KMS-11 (cell line): ENCODE measurements at regions not wholly inside any gene's neighbourhood (a gene's known extent, or its start where the extent isn't known, plus 50 kb on each side); places are given as distances from the start of the nearest gene placed in this dataset.

Experiments
- H2AFZ ChIP-seq: fragments of 200-600 bp; sonication (generic); 2 replicates; pipeline ENCODE4 v1.6.1; 2016; ENCODE audit warnings: antibody characterized with exemption, mixed run types, low read depth
- H3K27ac ChIP-seq: fragments of 200-600 bp; sonication (generic); 2 replicates; pipeline ENCODE4 v1.6.1; 2016; ENCODE audit warnings: mild to moderate bottlenecking, mixed run types
- H3K27me3 ChIP-seq: fragments of 200-600 bp; sonication (generic); 2 replicates; pipeline ENCODE4 v1.6.1; 2017; ENCODE audit warnings: mild to moderate bottlenecking, low read depth, mixed run types, moderate library complexity; ENCODE audit not compliant: insufficient read depth
- H3K36me3 ChIP-seq: fragments of 200-600 bp; sonication (generic); 2 replicates; pipeline ENCODE4 v1.6.1; 2017; ENCODE audit warnings: mild to moderate bottlenecking, mixed run types; ENCODE audit not compliant: insufficient read depth
- H3K4me1 ChIP-seq: fragments of 200-600 bp; sonication (generic); 2 replicates; pipeline ENCODE4 v1.6.1; 2016; ENCODE audit warnings: mild to moderate bottlenecking, low read depth, mixed run types; ENCODE audit not compliant: poor library complexity, severe bottlenecking
- H3K4me2 ChIP-seq: fragments of 200-600 bp; sonication (generic); 2 replicates; pipeline ENCODE4 v1.7.0; 2016; ENCODE audit warnings: mild to moderate bottlenecking, mixed run types
- H3K4me3 ChIP-seq: fragments of 200-600 bp; sonication (generic); IDR thresholded peaks from 2 replicates; pipeline ENCODE4 v1.6.1; 2017; ENCODE audit warnings: low read depth, low read length, mixed read lengths; ENCODE audit not compliant: insufficient read depth
- H3K79me2 ChIP-seq: fragments of 200-600 bp; sonication (generic); 2 replicates; pipeline ENCODE4 v1.6.1; 2016; ENCODE audit warnings: low read depth, mixed run types; ENCODE audit not compliant: insufficient read depth
- H3K9ac ChIP-seq: fragments of 200-600 bp; sonication (generic); 2 replicates; pipeline ENCODE4 v1.6.1; 2016; ENCODE audit warnings: mild to moderate bottlenecking, mixed run types
- H4K20me1 ChIP-seq: fragments of 200-600 bp; sonication (generic); 2 replicates; pipeline ENCODE4 v1.6.1; 2016; ENCODE audit warnings: mild to moderate bottlenecking, mixed run types; ENCODE audit not compliant: insufficient read depth
- TF ChIP-seq, protein P1 (sequence below): fragments of 200-600 bp; sonication (generic); conservative IDR thresholded peaks from 2 replicates; pipeline ENCODE4 v1.6.1; 2017; ENCODE audit warnings: low read depth, mild to moderate bottlenecking, antibody characterized with exemption, low read length, moderate library complexity, mixed read lengths

DNA sequence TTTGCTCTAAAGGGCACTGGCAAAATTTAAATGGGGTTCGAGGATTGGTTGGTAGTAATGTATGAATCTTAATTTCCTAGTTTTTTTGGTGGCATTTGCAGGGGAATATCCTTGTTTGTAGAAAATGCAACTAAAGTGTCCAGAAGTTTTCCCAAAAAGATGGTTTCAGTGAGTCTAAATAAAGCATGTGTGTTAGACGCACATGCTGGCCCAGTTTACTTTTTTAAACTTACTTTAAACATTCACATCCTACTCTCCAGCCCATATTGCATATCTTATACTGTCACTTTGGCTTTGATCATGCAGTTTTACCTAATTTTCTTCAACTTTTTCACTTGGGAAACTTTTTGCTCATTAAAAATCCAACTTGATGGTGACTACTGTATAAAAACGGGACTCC lies 744.0 kb upstream of the CELF2 start:
- no peak overlapping the region for H3K27ac ChIP-seq
- no peak overlapping the region for H2AFZ ChIP-seq
- H3K36me3 ChIP-seq: no peaks in the 10 kb centered on the region
- H3K4me3 ChIP-seq: no peak overlapping the region
- no peak overlapping the region for H3K4me2 ChIP-seq
- TF ChIP-seq, protein P1, sequence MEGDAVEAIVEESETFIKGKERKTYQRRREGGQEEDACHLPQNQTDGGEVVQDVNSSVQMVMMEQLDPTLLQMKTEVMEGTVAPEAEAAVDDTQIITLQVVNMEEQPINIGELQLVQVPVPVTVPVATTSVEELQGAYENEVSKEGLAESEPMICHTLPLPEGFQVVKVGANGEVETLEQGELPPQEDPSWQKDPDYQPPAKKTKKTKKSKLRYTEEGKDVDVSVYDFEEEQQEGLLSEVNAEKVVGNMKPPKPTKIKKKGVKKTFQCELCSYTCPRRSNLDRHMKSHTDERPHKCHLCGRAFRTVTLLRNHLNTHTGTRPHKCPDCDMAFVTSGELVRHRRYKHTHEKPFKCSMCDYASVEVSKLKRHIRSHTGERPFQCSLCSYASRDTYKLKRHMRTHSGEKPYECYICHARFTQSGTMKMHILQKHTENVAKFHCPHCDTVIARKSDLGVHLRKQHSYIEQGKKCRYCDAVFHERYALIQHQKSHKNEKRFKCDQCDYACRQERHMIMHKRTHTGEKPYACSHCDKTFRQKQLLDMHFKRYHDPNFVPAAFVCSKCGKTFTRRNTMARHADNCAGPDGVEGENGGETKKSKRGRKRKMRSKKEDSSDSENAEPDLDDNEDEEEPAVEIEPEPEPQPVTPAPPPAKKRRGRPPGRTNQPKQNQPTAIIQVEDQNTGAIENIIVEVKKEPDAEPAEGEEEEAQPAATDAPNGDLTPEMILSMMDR: no peak
- H3K9ac ChIP-seq: no peak overlapping the region
- H3K27me3 ChIP-seq: no peaks in the 10 kb centered on the region
- no peaks in the 10 kb centered on the region for H3K4me1 ChIP-seq
- H3K79me2 ChIP-seq: no peaks in the 10 kb centered on the region
- no peaks in the 10 kb centered on the region for H4K20me1 ChIP-seq

GRCh38 chr10:10279906-10280305 lies 737.8 kb upstream of the CELF2 start:
- Histone ChIP-seq H3K27me3 (no peaks in the 10 kb centered on the region), H2AFZ (no peak overlapping the region), H3K9ac (no peak overlapping the region), H4K20me1 (no peaks in the 10 kb centered on the region), H3K4me1 (no peaks in the 10 kb centered on the region), H3K27ac (no peak overlapping the region), H3K79me2 (no peaks in the 10 kb centered on the region), H3K4me2 (no peak overlapping the region), H3K36me3 (no peaks in the 10 kb centered on the region), H3K4me3 (no peak overlapping the region)
- TF ChIP-seq, protein P1: no peak

GRCh38 chr10:10292501-10292900 lies 725.2 kb upstream of the CELF2 start:
- no peaks in the 10 kb centered on the region for H3K36me3 ChIP-seq

GRCh38 chr10:10293041-10293440 lies 724.6 kb upstream of the CELF2 start:
- no peaks in the 10 kb centered on the region for H3K79me2 ChIP-seq
- H3K4me2 ChIP-seq: no peak overlapping the region
- TF ChIP-seq, protein P1: no peak
- H2AFZ ChIP-seq: no peak overlapping the region
- no peak overlapping the region for H3K27ac ChIP-seq
- H4K20me1 ChIP-seq: no peaks in the 10 kb centered on the region
- H3K36me3 ChIP-seq: no peaks in the 10 kb centered on the region
- no peaks in the 10 kb centered on the region for H3K4me1 ChIP-seq
- H3K27me3 ChIP-seq: no peaks in the 10 kb centered on the region
- H3K4me3 ChIP-seq: no peak overlapping the region
- no peak overlapping the region for H3K9ac ChIP-seq

More at GRCh38 chr10:10292501-10292900, 725.2 kb upstream of the CELF2 start:
- H3K27ac ChIP-seq: no peak overlapping the region
- H3K9ac ChIP-seq: no peak overlapping the region
- H3K27me3 ChIP-seq: no peaks in the 10 kb centered on the region
- no peaks in the 10 kb centered on the region for H3K4me1 ChIP-seq
- TF ChIP-seq, protein P1: no peak
- no peaks in the 10 kb centered on the region for H4K20me1 ChIP-seq
- no peak overlapping the region for H2AFZ ChIP-seq
- H3K4me3 ChIP-seq: no peak overlapping the region
- no peak overlapping the region for H3K4me2 ChIP-seq
- H3K79me2 ChIP-seq: no peaks in the 10 kb centered on the region

DNA sequence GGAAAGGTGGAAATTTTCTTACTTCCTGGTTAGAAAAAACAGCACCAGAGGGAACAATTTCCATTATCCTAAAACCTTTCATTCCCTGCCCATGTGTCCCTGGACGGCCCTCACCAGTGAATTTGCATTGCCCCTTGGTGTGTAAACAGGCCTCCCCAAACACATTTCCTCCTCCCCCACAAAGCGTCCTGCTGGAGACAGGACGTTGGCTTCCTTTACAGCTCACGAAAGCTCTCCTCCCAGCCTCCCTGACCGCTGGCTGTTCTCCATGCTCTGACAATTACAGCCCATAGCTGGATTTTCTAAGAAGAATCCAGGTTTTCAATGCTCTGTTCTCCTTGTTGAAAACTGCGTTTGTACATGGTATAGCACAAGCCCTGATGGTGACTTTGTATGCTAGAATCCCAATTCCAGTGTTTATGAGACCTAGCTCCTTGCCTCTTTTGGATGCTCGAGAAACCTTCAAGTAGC lies 724.2 kb upstream of the CELF2 start:
- Histone ChIP-seq H4K20me1 (no peaks in the 10 kb centered on the region), H3K27ac (no peak overlapping the region), H2AFZ (no peak overlapping the region), H3K4me1 (no peaks in the 10 kb centered on the region), H3K36me3 (no peaks in the 10 kb centered on the region), H3K4me2 (no peak overlapping the region), H3K27me3 (no peaks in the 10 kb centered on the region), H3K4me3 (no peak overlapping the region), H3K9ac (no peak overlapping the region), H3K79me2 (no peaks in the 10 kb centered on the region)
- TF ChIP-seq, protein P1: no peak
